H1 (cell line): ENCODE measurements at regions not wholly inside any gene's neighbourhood (a gene's known extent, or its start where the extent isn't known, plus 50 kb on each side); places are given as distances from the start of the nearest gene placed in this dataset.

Source experiments
- CTCF ChIA-PET: fragments of 300-600 bp; sonication (Branson Sonifier 250); formaldehyde crosslinking; loops from one replicate; lab custom pipeline; 2021; ENCODE audit not compliant: partially characterized antibody; lab: Charles Lee
- POLR2A ChIA-PET: fragments of 300-600 bp; sonication (Branson Sonifier 250); formaldehyde crosslinking; loops from one replicate; lab custom pipeline; 2021; ENCODE audit warnings: inconsistent platforms; ENCODE audit not compliant: partially characterized antibody; lab: Charles Lee
- DNase-seq, 2 experiments: peaks; one replicate each; pipeline versions ENCODE4 v3.0.0 to v3.0.0-alpha.2; 2010 to 2022; ENCODE audit warnings: low spot score in 2 of 2, low read depth in 1 of 2, mixed read lengths in 1 of 2
- FAIRE-seq: peaks from 2 replicates; lab custom pipeline; 2011; peaks lifted over from hg19 to GRCh38; lab: Jason Lieb, UNC
- H2AFZ ChIP-seq: 2 replicates; pipeline ENCODE4 v1.8.1; 2012; ENCODE audit warnings: low read length, inconsistent platforms
- H2AK5ac ChIP-seq: 2 replicates; pipeline ENCODE4 v1.6.1; 2013; ENCODE audit warnings: low read depth, low read length
- H2BK120ac ChIP-seq: replicated peaks from 2 replicates; pipeline ENCODE3; 2013; ENCODE audit warnings: low read depth, low read length, inconsistent platforms
- H2BK12ac ChIP-seq: 2 replicates; pipeline ENCODE4 v1.6.1; 2013; ENCODE audit warnings: low read depth, low read length
- H2BK15ac ChIP-seq: 2 replicates; pipeline ENCODE4 v1.6.1; 2013; ENCODE audit warnings: low read length
- H2BK20ac ChIP-seq: 2 replicates; pipeline ENCODE4 v1.6.1; 2013; ENCODE audit warnings: low read length
- H2BK5ac ChIP-seq: 2 replicates; pipeline ENCODE4 v1.6.1; 2013; ENCODE audit warnings: low read depth, low read length
- H3K14ac ChIP-seq: 2 replicates; pipeline ENCODE4 v1.6.1; 2013; ENCODE audit warnings: inconsistent platforms; ENCODE audit not compliant: insufficient read length
- H3K18ac ChIP-seq: 2 replicates; pipeline ENCODE4 v1.6.1; 2013; ENCODE audit warnings: low read length; ENCODE audit errors: extremely low read depth
- H3K23ac ChIP-seq: 2 replicates; pipeline ENCODE4 v1.6.1; 2013; ENCODE audit warnings: inconsistent platforms; ENCODE audit not compliant: insufficient read length
- H3K23me2 ChIP-seq: 2 replicates; pipeline ENCODE4 v1.6.1; 2013; ENCODE audit warnings: low read depth, low read length
- H3K27ac ChIP-seq: 2 replicates; pipeline ENCODE4 v1.6.1; 2011; ENCODE audit warnings: low read depth, low read length, inconsistent platforms
- H3K27me3 ChIP-seq, 4 experiments: replicated peaks in 1 of 4; 1 replicate in 1 of 4; 2 replicates in 3 of 4; pipeline versions ENCODE4 v1.6.1 to v1.8.1; 2011 to 2013; ENCODE audit warnings: low read length in 3 of 4, mild to moderate bottlenecking in 3 of 4, inconsistent platforms in 2 of 4, mixed read lengths in 2 of 4, moderate library complexity in 1 of 4; ENCODE audit not compliant: control insufficient read depth in 3 of 4, insufficient read depth in 3 of 4; ENCODE audit errors: extremely low read depth in 1 of 4
- H3K36me3 ChIP-seq, 4 experiments: 2 replicates each; pipeline versions ENCODE4 v1.6.1 to v1.8.1; 2011 to 2013; ENCODE audit warnings: mild to moderate bottlenecking in 4 of 4, low read length in 3 of 4, moderate library complexity in 2 of 4, control low read depth in 1 of 4, inconsistent platforms in 1 of 4; ENCODE audit not compliant: insufficient read depth in 4 of 4, control insufficient read depth in 2 of 4
- H3K4ac ChIP-seq: replicated peaks from 2 replicates; pipeline ENCODE3; 2013; ENCODE audit warnings: low read length, low read depth, mixed read lengths, inconsistent platforms; ENCODE audit not compliant: insufficient read length
- H3K4me1 ChIP-seq, 4 experiments: replicated peaks in 1 of 4; 1 replicate in 1 of 4; 2 replicates in 3 of 4; pipeline versions ENCODE4 v1.6.1 to v1.8.1; 2011 to 2013; ENCODE audit warnings: low read length in 3 of 4, inconsistent platforms in 2 of 4, mixed read lengths in 1 of 4; ENCODE audit not compliant: insufficient read depth in 4 of 4, control insufficient read depth in 3 of 4
- H3K4me2 ChIP-seq, 2 experiments: 2 replicates each; pipeline versions ENCODE4 v1.6.1 to v1.8.1; 2011 to 2013; ENCODE audit warnings: low read depth in 2 of 2, low read length in 2 of 2, control low read depth in 1 of 2, inconsistent platforms in 1 of 2, mild to moderate bottlenecking in 1 of 2; ENCODE audit not compliant: insufficient read depth in 1 of 2
- H3K4me3 ChIP-seq, 4 experiments: fragments of 200-600, 300-600 bp in 1 of 4; sonication (generic), shearing (Covaris generic), sonication (Bioruptor Twin) in 1 of 4; 2 replicates each; pipeline versions ENCODE4 v1.5.1 to v1.8.1; 2011 to 2016; ENCODE audit warnings: low read length in 4 of 4, low read depth in 3 of 4, control low read depth in 2 of 4, inconsistent platforms in 2 of 4, mild to moderate bottlenecking in 2 of 4, mixed read lengths in 1 of 4, moderate library complexity in 1 of 4; ENCODE audit not compliant: insufficient read depth in 2 of 4; ENCODE audit errors: extremely low read depth in 1 of 4
- H3K56ac ChIP-seq: replicated peaks from 2 replicates; pipeline ENCODE3; 2013; ENCODE audit warnings: low read depth, mild to moderate bottlenecking, mixed read lengths, low read length, inconsistent platforms; ENCODE audit not compliant: insufficient read length
- H3K79me1 ChIP-seq: 2 replicates; pipeline ENCODE4 v1.6.1; 2013; ENCODE audit warnings: low read depth, low read length, control low read depth
- H3K79me2 ChIP-seq, 2 experiments: 2 replicates each; pipeline versions ENCODE4 v1.6.1 to v1.8.1; 2012 to 2013; ENCODE audit warnings: low read length in 2 of 2, mild to moderate bottlenecking in 2 of 2, inconsistent platforms in 1 of 2; ENCODE audit not compliant: insufficient read depth in 2 of 2, control insufficient read depth in 1 of 2
- H3K9ac ChIP-seq, 4 experiments: replicated peaks in 1 of 4; 1 replicate in 1 of 4; 2 replicates in 3 of 4; pipeline versions ENCODE4 v1.6.1 to v1.8.1; 2011 to 2013; ENCODE audit warnings: low read depth in 3 of 4, low read length in 3 of 4, control low read depth in 2 of 4, mild to moderate bottlenecking in 2 of 4, moderate library complexity in 2 of 4, inconsistent platforms in 1 of 4; ENCODE audit errors: extremely low read depth in 1 of 4
- H3K9me3 ChIP-seq, 2 experiments: 2 replicates each; pipeline versions ENCODE4 v1.6.1 to v1.8.1; 2012 to 2013; ENCODE audit warnings: mild to moderate bottlenecking in 2 of 2, moderate library complexity in 2 of 2, control low read depth in 1 of 2, inconsistent platforms in 1 of 2, low read depth in 1 of 2, low read length in 1 of 2, mixed read lengths in 1 of 2; ENCODE audit not compliant: insufficient read depth in 2 of 2
- H4K20me1 ChIP-seq, 2 experiments: replicated peaks in 1 of 2; 2 replicates each; pipeline versions ENCODE3 to v1.8.1; 2011 to 2013; ENCODE audit warnings: inconsistent platforms in 2 of 2, low read length in 2 of 2, mild to moderate bottlenecking in 1 of 2; ENCODE audit not compliant: insufficient read depth in 2 of 2, control insufficient read depth in 1 of 2
- H4K5ac ChIP-seq: 2 replicates; pipeline ENCODE4 v1.6.1; 2013; ENCODE audit warnings: low read length, low read depth, mixed read lengths, inconsistent platforms; ENCODE audit not compliant: insufficient read length
- H4K8ac ChIP-seq: 2 replicates; pipeline ENCODE4 v1.8.0; 2013; ENCODE audit warnings: mild to moderate bottlenecking, moderate library complexity, low read length, inconsistent platforms; ENCODE audit not compliant: insufficient read depth; ENCODE audit errors: extremely low read depth
- H4K91ac ChIP-seq: replicated peaks from 2 replicates; pipeline ENCODE3; 2013; ENCODE audit warnings: low read length, mixed read lengths, inconsistent platforms; ENCODE audit not compliant: insufficient read length
- ASH2L ChIP-seq: fragments of 200-600, 300-600 bp; sonication (generic); IDR thresholded peaks from one replicate; pipeline ENCODE4 v1.7.1; 2017; ENCODE audit warnings: low read length
- BRCA1 ChIP-seq: IDR thresholded peaks from 2 replicates; pipeline ENCODE4 v1.6.1; 2012; ENCODE audit warnings: low read depth, low read length, improper control_type of control experiment
- CHD2 ChIP-seq: IDR thresholded peaks from 2 replicates; pipeline ENCODE4 v1.6.1; 2012; ENCODE audit warnings: low read length, improper control_type of control experiment
- KDM5A ChIP-seq: fragments of 200-600 bp; IDR thresholded peaks from 2 replicates; pipeline ENCODE4 v1.7.1; 2012; ENCODE audit warnings: mild to moderate bottlenecking, low read length, inconsistent platforms, mixed read lengths
- PHF8 ChIP-seq: fragments of 200-600 bp; sonication (generic); conservative IDR thresholded peaks from 2 replicates; pipeline ENCODE4 v1.7.1; 2012; ENCODE audit warnings: low read depth, mild to moderate bottlenecking, inconsistent platforms, low read length, moderate library complexity
- POLR2A ChIP-seq, 2 experiments: IDR thresholded peaks; 1 replicate in 1 of 2; 2 replicates in 1 of 2; pipeline ENCODE4 v1.6.1; 2011; ENCODE audit warnings: low read depth in 2 of 2, low read length in 2 of 2, mild to moderate bottlenecking in 2 of 2; ENCODE audit errors: control extremely low read depth in 1 of 2
- RNF2 ChIP-seq: fragments of 200-900, 300-1000 bp; sonication (generic); IDR thresholded peaks from 2 replicates; pipeline ENCODE4 v1.7.1; 2016; ENCODE audit warnings: borderline replicate concordance, low read depth, mild to moderate bottlenecking, antibody characterized with exemption, low read length; ENCODE audit not compliant: poor library complexity, severe bottlenecking; ENCODE audit errors: missing control alignments
- WGBS, 2 experiments: shearing (Covaris generic) in 1 of 2; methylation state at CpG; one replicate each; pipeline versions ENCODE4 v1.1.6 to v1.1.7; 2013 to 2015; ENCODE audit warnings: low lambda C conversion rate in 2 of 2, mixed read lengths in 2 of 2, inconsistent platforms in 1 of 2, low coverage in 1 of 2, missing lambda C conversion rate in 1 of 2; ENCODE audit not compliant: insufficient replicate concordance in 2 of 2, insufficient coverage in 1 of 2, insufficient read length in 1 of 2; ENCODE audit errors: extremely low coverage in 1 of 2, missing lambda C conversion rate in 1 of 2; 5-methylcytosine and 5-hydroxymethylcytosine counted together
- TF ChIP-seq, protein P1 (sequence below): IDR thresholded peaks from 2 replicates; pipeline ENCODE4 v1.6.1; 2012; ENCODE audit warnings: inconsistent platforms

DNA sequence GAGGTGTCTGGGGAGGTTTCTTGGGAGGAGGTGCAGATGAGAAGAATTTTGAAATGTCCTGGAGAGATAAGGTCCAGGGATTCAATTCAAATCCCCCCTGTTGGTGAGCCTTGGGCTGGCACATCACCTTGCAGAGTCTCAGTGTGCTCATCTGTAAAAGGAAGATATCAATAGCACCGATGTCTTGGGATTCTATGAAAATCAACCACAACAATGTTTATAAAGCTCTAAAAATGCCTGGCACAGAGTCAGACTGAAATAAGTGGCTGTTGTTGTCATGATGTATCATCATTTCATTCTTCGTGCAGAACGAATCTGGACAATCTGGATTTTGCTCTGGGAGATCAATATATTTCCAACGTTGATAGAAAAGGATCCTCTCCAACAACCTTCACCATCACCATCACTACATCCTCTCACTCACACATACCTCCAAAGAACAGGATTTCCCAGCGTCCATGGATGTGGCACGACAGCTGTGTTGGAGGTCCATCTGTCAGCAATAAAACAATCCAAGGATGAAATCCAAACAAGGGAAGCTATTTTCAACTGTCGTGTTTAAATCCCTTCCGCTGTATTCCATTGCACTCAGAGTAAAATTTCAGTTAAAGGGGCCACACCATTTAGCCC lies 393.7 kb upstream of the DYNLRB2 start:
- H2BK12ac ChIP-seq, result no peak overlapping the region
- H4K8ac ChIP-seq, result no peak overlapping the region
- no peaks in the 10 kb centered on the region for H3K36me3 ChIP-seq
- no peaks in the 10 kb centered on the region for H3K27me3 ChIP-seq
- H2AFZ ChIP-seq, result no peak overlapping the region
- no peak overlapping the region for H3K14ac ChIP-seq
- H4K5ac ChIP-seq, result no peak overlapping the region
- no peaks in the 10 kb centered on the region for H3K79me1 ChIP-seq
- FAIRE-seq (no peak), DNase-seq (no peak)
- no peak overlapping the region for H4K91ac ChIP-seq
- no peaks in the 10 kb centered on the region for H3K23me2 ChIP-seq
- no peak overlapping the region for H3K18ac ChIP-seq
- no peak overlapping the region for H2AK5ac ChIP-seq
- WGBS, 2 experiments, result 94% methylated on average over 8 of the region's 8 CpGs; no CpG with 5 or more reads in 1 of the 2 experiments
- CTCF ChIA-PET, result no interaction called here
- H3K4me1 ChIP-seq, result no peaks in the 10 kb centered on the region
- H3K4me2 ChIP-seq, result no peak overlapping the region
- no peak overlapping the region for H3K56ac ChIP-seq
- TF ChIP-seq ASH2L, result no peak
- TF ChIP-seq POLR2A (IDR thresholded peaks at IDR 0.05; ENCODE audit: control extremely low read depth in 1 of 2, low read depth in 2 of 2, low read length in 2 of 2), result no peak
- no peak for TF ChIP-seq RNF2
- TF ChIP-seq CHD2, result no peak
- no peak for TF ChIP-seq KDM5A
- TF ChIP-seq, protein P1, sequence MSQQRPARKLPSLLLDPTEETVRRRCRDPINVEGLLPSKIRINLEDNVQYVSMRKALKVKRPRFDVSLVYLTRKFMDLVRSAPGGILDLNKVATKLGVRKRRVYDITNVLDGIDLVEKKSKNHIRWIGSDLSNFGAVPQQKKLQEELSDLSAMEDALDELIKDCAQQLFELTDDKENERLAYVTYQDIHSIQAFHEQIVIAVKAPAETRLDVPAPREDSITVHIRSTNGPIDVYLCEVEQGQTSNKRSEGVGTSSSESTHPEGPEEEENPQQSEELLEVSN, result no peak
- TF ChIP-seq PHF8, result no peak
- no peak for TF ChIP-seq BRCA1
- no peak overlapping the region for H3K4ac ChIP-seq
- H3K27ac ChIP-seq, result no peak overlapping the region
- no peak overlapping the region for H2BK120ac ChIP-seq
- H3K23ac ChIP-seq, result no peak overlapping the region
- POLR2A ChIA-PET, result no interaction called here
- H3K9ac ChIP-seq, result no peak overlapping the region
- H3K79me2 ChIP-seq, result no peaks in the 10 kb centered on the region
- H3K9me3 ChIP-seq, result peaks cover 10 to 13% of the 10 kb centered on the region in 2 experiments; a peak in 3 of 4 replicates
- no peak overlapping the region for H2BK15ac ChIP-seq
- H2BK5ac ChIP-seq, result no peak overlapping the region
- no peak overlapping the region for H2BK20ac ChIP-seq
- no peaks in the 10 kb centered on the region for H4K20me1 ChIP-seq
- no peak overlapping the region for H3K4me3 ChIP-seq
